ENCODE measurements at regions not wholly inside any gene's neighbourhood (a gene's known extent, or its start where the extent isn't known, plus 50 kb on each side); places are given as distances from the start of the nearest gene placed in this dataset.
"Not testable (repeated sequence)": the region's sequence is repeated elsewhere in the genome, so short reads cannot be mapped to it uniquely, and the experiment has no call there.

GRCh38 chrX:37904833-37905232 is 57.5 kb upstream of the DYNLT3 start:
- DNase-seq (ENCODE audit: insufficient read length): no peak
- no peak for TF ChIP-seq POLR2AphosphoS5 (IDR thresholded peaks at IDR 0.05; ENCODE audit: low read depth, low read length)
- no peak for TF ChIP-seq POLR2A (IDR thresholded peaks at IDR 0.05; ENCODE audit: low read depth, low read length)
- no peak for TF ChIP-seq TAF1 (IDR thresholded peaks at IDR 0.05; ENCODE audit: borderline replicate concordance, low read depth, low read length)
- FAIRE-seq: no peak

GRCh38 chrX:37905436-37906147 is 58.2 kb upstream of the DYNLT3 start:
- FAIRE-seq: no peak
- no peak for DNase-seq (ENCODE audit: insufficient read length)
- no peak for TF ChIP-seq TAF1 (IDR thresholded peaks at IDR 0.05; ENCODE audit: borderline replicate concordance, low read depth, low read length)
- no peak for TF ChIP-seq POLR2A (IDR thresholded peaks at IDR 0.05; ENCODE audit: low read depth, low read length)
- no peak for TF ChIP-seq POLR2AphosphoS5 (IDR thresholded peaks at IDR 0.05; ENCODE audit: low read depth, low read length)

- no peak for DNase-seq (ENCODE audit: insufficient read length)
- FAIRE-seq: no peak
- TF ChIP-seq TAF1 (IDR thresholded peaks at IDR 0.05; ENCODE audit: borderline replicate concordance, low read depth, low read length) (no peak), POLR2A (IDR thresholded peaks at IDR 0.05; ENCODE audit: low read depth, low read length) (no peak), POLR2AphosphoS5 (IDR thresholded peaks at IDR 0.05; ENCODE audit: low read depth, low read length) (no peak)
These were observed 59.0 kb upstream of the DYNLT3 start for GRCh38 chrX:37906357-37906756.

- DNase-seq (ENCODE audit: insufficient read length) (no peak), FAIRE-seq (no peak)
- no peak for TF ChIP-seq POLR2A (IDR thresholded peaks at IDR 0.05; ENCODE audit: low read depth, low read length)
- no peak for TF ChIP-seq POLR2AphosphoS5 (IDR thresholded peaks at IDR 0.05; ENCODE audit: low read depth, low read length)
These were observed 62.8 kb upstream of the DYNLT3 start for GRCh38 chrX:37910186-37910585.

GRCh38 chrX:37912304-37912703 is 64.9 kb upstream of the DYNLT3 start:
- DNase-seq (ENCODE audit: insufficient read length) (no peak), FAIRE-seq (no peak)
- TF ChIP-seq POLR2AphosphoS5 (IDR thresholded peaks at IDR 0.05; ENCODE audit: low read depth, low read length) (no peak), POLR2A (IDR thresholded peaks at IDR 0.05; ENCODE audit: low read depth, low read length) (no peak), TAF1 (IDR thresholded peaks at IDR 0.05; ENCODE audit: borderline replicate concordance, low read depth, low read length) (no peak)

GRCh38 chrX:37912777-37913176 is 65.4 kb upstream of the DYNLT3 start:
- DNase-seq (ENCODE audit: insufficient read length) (no peak), FAIRE-seq (no peak)
- no peak for TF ChIP-seq TAF1 (IDR thresholded peaks at IDR 0.05; ENCODE audit: borderline replicate concordance, low read depth, low read length)
- TF ChIP-seq POLR2AphosphoS5 (IDR thresholded peaks at IDR 0.05; ENCODE audit: low read depth, low read length): no peak
- TF ChIP-seq POLR2A (IDR thresholded peaks at IDR 0.05; ENCODE audit: low read depth, low read length): no peak

- DNase-seq (ENCODE audit: insufficient read length) (no peak), FAIRE-seq (no peak)
- no peak for TF ChIP-seq POLR2AphosphoS5 (IDR thresholded peaks at IDR 0.05; ENCODE audit: low read depth, low read length)
- TF ChIP-seq TAF1 (IDR thresholded peaks at IDR 0.05; ENCODE audit: borderline replicate concordance, low read depth, low read length): no peak
- TF ChIP-seq POLR2A (IDR thresholded peaks at IDR 0.05; ENCODE audit: low read depth, low read length): no peak
These were observed 70.8 kb upstream of the DYNLT3 start for GRCh38 chrX:37918168-37918567.

- TF ChIP-seq POLR2A (IDR thresholded peaks at IDR 0.05; ENCODE audit: low read depth, low read length): no peak
- DNase-seq (ENCODE audit: insufficient read length) (no peak), FAIRE-seq (no peak)
These were observed 71.3 kb upstream of the DYNLT3 start for GRCh38 chrX:37918703-37919102.

- TF ChIP-seq POLR2A (IDR thresholded peaks at IDR 0.05; ENCODE audit: low read depth, low read length) (no peak), POLR2AphosphoS5 (IDR thresholded peaks at IDR 0.05; ENCODE audit: low read depth, low read length) (no peak), TAF1 (IDR thresholded peaks at IDR 0.05; ENCODE audit: borderline replicate concordance, low read depth, low read length) (no peak)
- no peak for FAIRE-seq
- no peak for DNase-seq (ENCODE audit: insufficient read length)
These were observed 74.4 kb upstream of the DYNLT3 start for GRCh38 chrX:37921758-37922157.

- no peak for TF ChIP-seq TAF1 (IDR thresholded peaks at IDR 0.05; ENCODE audit: borderline replicate concordance, low read depth, low read length)
- no peak for TF ChIP-seq POLR2A (IDR thresholded peaks at IDR 0.05; ENCODE audit: low read depth, low read length)
- no peak for TF ChIP-seq POLR2AphosphoS5 (IDR thresholded peaks at IDR 0.05; ENCODE audit: low read depth, low read length)
- no peak for DNase-seq (ENCODE audit: insufficient read length)
- FAIRE-seq: no peak
These were observed 75.6 kb upstream of the DYNLT3 start for GRCh38 chrX:37922928-37923327.

GRCh38 chrX:37925761-37926160 is 78.4 kb upstream of the DYNLT3 start:
- not testable (repeated sequence) for DNase-seq (ENCODE audit: insufficient read length)

GRCh38 chrX:37926700-37927099 is 79.3 kb upstream of the DYNLT3 start:
- TF ChIP-seq POLR2A (IDR thresholded peaks at IDR 0.05; ENCODE audit: low read depth, low read length) (no peak), TAF1 (IDR thresholded peaks at IDR 0.05; ENCODE audit: borderline replicate concordance, low read depth, low read length) (no peak), POLR2AphosphoS5 (IDR thresholded peaks at IDR 0.05; ENCODE audit: low read depth, low read length) (no peak)
- no peak for DNase-seq (ENCODE audit: insufficient read length)
- peak; percentile 81 for FAIRE-seq

More at GRCh38 chrX:37925761-37926160, 78.4 kb upstream of the DYNLT3 start:
- not testable (repeated sequence) for FAIRE-seq

- no peak for TF ChIP-seq POLR2AphosphoS5 (IDR thresholded peaks at IDR 0.05; ENCODE audit: low read depth, low read length)
- TF ChIP-seq POLR2A (IDR thresholded peaks at IDR 0.05; ENCODE audit: low read depth, low read length): no peak
- no peak for TF ChIP-seq TAF1 (IDR thresholded peaks at IDR 0.05; ENCODE audit: borderline replicate concordance, low read depth, low read length)
- no peak for FAIRE-seq
- DNase-seq (ENCODE audit: insufficient read length): no peak
These were observed 64.2 kb upstream of the SYTL5 start for GRCh38 chrX:37942170-37942569.
